A549 (cell line): ENCODE measurements at regions not wholly inside any gene's neighbourhood (a gene's known extent, or its start where the extent isn't known, plus 50 kb on each side); places are given as distances from the start of the nearest gene placed in this dataset.

ENCODE experiments used
- ATAC-seq, 2 experiments: fragments of 200-7000 bp in 1 of 2; fragments of >200 bp in 1 of 2; cut with Nextera tagmentation in 1 of 2; cut with Tn5 transposase in 1 of 2; 3 replicates each; pipeline versions ENCODE4 v1.8.0 to v1.9.1; 2018 to 2020; ENCODE audit warnings: mild to moderate bottlenecking in 1 of 2, moderate library complexity in 1 of 2
- CTCF ChIA-PET: fragments of 300-600 bp; sonication (Branson Sonifier 250); formaldehyde crosslinking; extraction: SDS; loops from one replicate; lab custom pipeline; 2021; ENCODE audit warnings: antibody characterized with exemption, inconsistent platforms; lab: Yijun Ruan, JAX
- POLR2A ChIA-PET: fragments of 350-600 bp; formaldehyde crosslinking; extraction: SDS; loops from one replicate; lab custom pipeline; 2021; ENCODE audit warnings: antibody characterized with exemption, inconsistent platforms; lab: Yijun Ruan, JAX
- DNase-seq, 2 experiments: peaks; one replicate each; pipeline versions ENCODE4 v3.0.0 to v3.0.0-alpha.2; 2011 to 2016; ENCODE audit warnings: low read depth in 1 of 2, low spot score in 1 of 2
- FAIRE-seq: peaks from 2 replicates; lab custom pipeline; 2011; peaks lifted over from hg19 to GRCh38; lab: Jason Lieb, UNC
- H3K27ac ChIP-seq, 2 experiments: fragments of >200 bp; sonication (Bioruptor Twin); formaldehyde crosslinking; 3 replicates each; pipeline ENCODE4 v1.5.1; 2016 to 2017
- H3K4me1 ChIP-seq: fragments of >200 bp; sonication (Bioruptor Twin); formaldehyde crosslinking; 3 replicates; pipeline ENCODE4 v1.6.1; 2016
- H3K4me2 ChIP-seq: fragments of >200 bp; sonication (Bioruptor Twin); formaldehyde crosslinking; 3 replicates; pipeline ENCODE4 v1.6.1; 2016
- H3K4me3 ChIP-seq: fragments of >200 bp; sonication (Bioruptor Twin); formaldehyde crosslinking; 3 replicates; pipeline ENCODE4 v1.5.1; 2016
- H3K9me3 ChIP-seq: fragments of >200 bp; sonication (Bioruptor Twin); formaldehyde crosslinking; 3 replicates; pipeline ENCODE4 v1.6.1; 2016
- BCL3 ChIP-seq: fragments of >200 bp; sonication (Bioruptor Twin); formaldehyde crosslinking; IDR thresholded peaks from 3 replicates; pipeline ENCODE4 v1.6.1; 2016
- CBX2 ChIP-seq: fragments of 200-600 bp; sonication (generic); IDR thresholded peaks from 2 replicates; pipeline ENCODE4 v1.6.1; 2016; ENCODE audit warnings: low read depth, mild to moderate bottlenecking, borderline replicate concordance
- CEBPB ChIP-seq, 2 experiments: fragments of >200 bp in 1 of 2; sonication (Bioruptor Twin) in 1 of 2; formaldehyde crosslinking in 1 of 2; IDR thresholded peaks; 2 replicates each; pipeline ENCODE4 v1.6.1; 2012 to 2016
- CHD2 ChIP-seq: fragments of 150-350 bp; IDR thresholded peaks from 2 replicates; pipeline ENCODE4 v1.6.1; 2014; ENCODE audit warnings: low read length; ENCODE audit not compliant: partially characterized antibody
- CTCF ChIP-seq: fragments of >200 bp; sonication (Bioruptor Twin); formaldehyde crosslinking; IDR thresholded peaks from 3 replicates; pipeline ENCODE4 v1.5.1; 2016
- ELK1 ChIP-seq: fragments of 150-350 bp; IDR thresholded peaks from 2 replicates; pipeline ENCODE4 v1.6.1; 2014; ENCODE audit warnings: low read depth, mild to moderate bottlenecking, low read length
- EP300 ChIP-seq, 2 experiments: fragments of >200 bp; sonication (Bioruptor Twin); formaldehyde crosslinking; IDR thresholded peaks; 2 replicates in 1 of 2; 3 replicates in 1 of 2; pipeline ENCODE4 v1.6.1; 2016 to 2017
- ESRRA ChIP-seq: fragments of 150-350 bp; IDR thresholded peaks from 2 replicates; pipeline ENCODE4 v1.6.1; 2014; ENCODE audit warnings: mild to moderate bottlenecking, low read length, borderline replicate concordance
- FOSB ChIP-seq: fragments of 250-450 bp; sonication (Bioruptor Pico); IDR thresholded peaks from 2 replicates; pipeline ENCODE4 v1.5.0; 2020; ENCODE audit warnings: mild to moderate bottlenecking, moderate library complexity
- FOSL2 ChIP-seq, 2 experiments: fragments of 450-650 bp in 1 of 2; fragments of >200 bp in 1 of 2; sonication (Bioruptor Twin) in 1 of 2; formaldehyde crosslinking; IDR thresholded peaks; 2 replicates each; pipeline versions ENCODE4 v1.5.0 to v1.6.1; 2016 to 2020; ENCODE audit warnings: mild to moderate bottlenecking in 1 of 2, moderate library complexity in 1 of 2
- HDAC2 ChIP-seq: fragments of 200-600 bp; sonication (generic); IDR thresholded peaks from 2 replicates; pipeline ENCODE4 v1.6.1; 2016
- HEYL ChIP-seq: fragments of 250-450 bp; sonication (Bioruptor Pico); IDR thresholded peaks from 2 replicates; pipeline ENCODE4 v1.8.0; 2021; ENCODE audit warnings: mild to moderate bottlenecking, moderate library complexity
- JUN ChIP-seq, 2 experiments: fragments of >200 bp; sonication (Bioruptor Twin); formaldehyde crosslinking; IDR thresholded peaks; 2 replicates in 1 of 2; 3 replicates in 1 of 2; pipeline ENCODE4 v1.6.1; 2016 to 2017
- JUNB ChIP-seq: fragments of >200 bp; sonication (Bioruptor Twin); formaldehyde crosslinking; IDR thresholded peaks from 2 replicates; pipeline ENCODE4 v1.6.1; 2016
- KDM5A ChIP-seq: fragments of 200-600 bp; sonication (generic); IDR thresholded peaks from 2 replicates; pipeline ENCODE4 v1.6.1; 2016; ENCODE audit warnings: antibody characterized with exemption, mild to moderate bottlenecking
- MYC ChIP-seq: IDR thresholded peaks from 2 replicates; pipeline ENCODE4 v1.6.1; 2012; ENCODE audit warnings: mild to moderate bottlenecking, inconsistent platforms, low read length, improper control_type of control experiment, borderline replicate concordance
- PBX3 ChIP-seq: IDR thresholded peaks from 2 replicates; pipeline ENCODE4 v1.6.1; 2012
- PHF8 ChIP-seq: fragments of 200-600 bp; sonication (generic); IDR thresholded peaks from 2 replicates; pipeline ENCODE4 v1.6.1; 2016; ENCODE audit warnings: low read depth, mild to moderate bottlenecking, antibody characterized with exemption, moderate library complexity, borderline replicate concordance
- POLR2A ChIP-seq: IDR thresholded peaks from 2 replicates; pipeline ENCODE4 v1.6.1; 2012; ENCODE audit warnings: mild to moderate bottlenecking, low read length
- RARB ChIP-seq: fragments of 250-450 bp; sonication (Bioruptor Pico); IDR thresholded peaks from 2 replicates; pipeline ENCODE4 v1.8.0; 2021; ENCODE audit warnings: mild to moderate bottlenecking, moderate library complexity
- RCOR1 ChIP-seq: fragments of 150-350 bp; IDR thresholded peaks from 2 replicates; pipeline ENCODE4 v1.6.1; 2014; ENCODE audit warnings: antibody characterized with exemption, low read length, low read depth
- REST ChIP-seq: fragments of 200-600 bp; sonication (generic); IDR thresholded peaks from 2 replicates; pipeline ENCODE4 v1.6.1; 2016; ENCODE audit warnings: antibody characterized with exemption, mild to moderate bottlenecking, moderate library complexity
- RFX5 ChIP-seq: fragments of 450-650 bp; IDR thresholded peaks from 2 replicates; pipeline ENCODE4 v1.7.1; 2014; ENCODE audit warnings: antibody characterized with exemption, mild to moderate bottlenecking, moderate library complexity
- RNF2 ChIP-seq: fragments of 200-600 bp; sonication (generic); IDR thresholded peaks from 2 replicates; pipeline ENCODE4 v1.6.1; 2016; ENCODE audit warnings: low read depth, mild to moderate bottlenecking, antibody characterized with exemption, moderate library complexity, borderline replicate concordance
- SREBF2 ChIP-seq: fragments of 450-650 bp; IDR thresholded peaks from 2 replicates; pipeline ENCODE4 v1.6.1; 2014; ENCODE audit warnings: mild to moderate bottlenecking, moderate library complexity
- ZFP36 ChIP-seq: fragments of 450-650 bp; IDR thresholded peaks from 2 replicates; pipeline ENCODE4 v1.6.1; 2014; ENCODE audit warnings: borderline replicate concordance; ENCODE audit not compliant: partially characterized antibody
- WGBS: methylation state at CpG from one replicate; pipeline ENCODE4 v1.1.6; 2017; ENCODE audit errors: missing lambda C conversion rate; 5-methylcytosine and 5-hydroxymethylcytosine counted together

- CTCF ChIA-PET = interaction anchor here (1.1 kb wide), 1 partner anchor 24 kb away, joined by 3 read pairs; no protein-coding TSS in a partner anchor
- DNase-seq = no peak
- no peak overlapping the region for H3K4me3 ChIP-seq
- no peaks in the 10 kb centered on the region for H3K9me3 ChIP-seq
- TF ChIP-seq EP300 (IDR thresholded peaks at IDR 0.05) = no peak
- no peak for TF ChIP-seq JUN (IDR thresholded peaks at IDR 0.05)
- TF ChIP-seq MYC = no peak
- no peak for TF ChIP-seq CEBPB (IDR thresholded peaks at IDR 0.05)
- no peak for TF ChIP-seq RCOR1
- no peak for TF ChIP-seq RARB
- no peak for TF ChIP-seq ZFP36
- no peak for TF ChIP-seq CHD2
- TF ChIP-seq FOSB = no peak
- TF ChIP-seq ELK1 = no peak
- TF ChIP-seq HDAC2 = no peak
- no peak for TF ChIP-seq FOSL2 (IDR thresholded peaks at IDR 0.05)
- TF ChIP-seq FOSL2 (CRISPR knock-in tag; IDR thresholded peaks at IDR 0.05) = no peak
- TF ChIP-seq RFX5 = no peak
- ATAC-seq = no peak
- POLR2A ChIA-PET = no interaction called here
- H3K4me1 ChIP-seq = no peaks in the 10 kb centered on the region
- H3K4me2 ChIP-seq = no peak overlapping the region
- FAIRE-seq = no peak
- 3% methylated on average over 1 of the region's 1 CpG for WGBS
- no peak overlapping the region for H3K27ac ChIP-seq
These were observed 112.2 kb downstream of the OAT start for GRCh38 chr10:124306520-124306919.

GRCh38 chr10:124305984-124306383, 112.7 kb downstream of the OAT start:
- WGBS = 5% methylated on average over 1 of the region's 1 CpG
- ATAC-seq (no peak), DNase-seq (no peak), FAIRE-seq (no peak)
- Histone ChIP-seq H3K4me1 (no peaks in the 10 kb centered on the region), H3K9me3 (peaks cover 4% of the 10 kb centered on the region; the same call in 2 of the 3 replicates), H3K4me2 (no peak overlapping the region), H3K27ac (no peak overlapping the region), H3K4me3 (no peak overlapping the region)
- CTCF ChIA-PET = interaction anchor here (1.1 kb wide), 1 partner anchor 24 kb away, joined by 3 read pairs; no protein-coding TSS in a partner anchor
- POLR2A ChIA-PET = no interaction called here
- TF ChIP-seq KDM5A (no peak), ESRRA (no peak), SREBF2 (no peak), RARB (no peak), POLR2A (no peak), HEYL (CRISPR knock-in tag) (no peak), PHF8 (no peak), JUNB (no peak), RFX5 (no peak), RNF2 (no peak), CBX2 (no peak), CTCF (no peak), BCL3 (no peak), PBX3 (no peak), REST (no peak), JUN (IDR thresholded peaks at IDR 0.05) (no peak)
